ENCODE measurements at regions not wholly inside any gene's neighbourhood (a gene's known extent, or its start where the extent isn't known, plus 50 kb on each side); places are given as distances from the start of the nearest gene placed in this dataset.

GRCh38 chr7:121521711-121522400 is 125.7 kb upstream of the FAM3C start:
- no peak for DNase-seq (ENCODE audit: low spot score)
- no peak for TF ChIP-seq CTCF (IDR thresholded peaks at IDR 0.05; ENCODE audit: extremely low read depth, missing control alignments)

DNA sequence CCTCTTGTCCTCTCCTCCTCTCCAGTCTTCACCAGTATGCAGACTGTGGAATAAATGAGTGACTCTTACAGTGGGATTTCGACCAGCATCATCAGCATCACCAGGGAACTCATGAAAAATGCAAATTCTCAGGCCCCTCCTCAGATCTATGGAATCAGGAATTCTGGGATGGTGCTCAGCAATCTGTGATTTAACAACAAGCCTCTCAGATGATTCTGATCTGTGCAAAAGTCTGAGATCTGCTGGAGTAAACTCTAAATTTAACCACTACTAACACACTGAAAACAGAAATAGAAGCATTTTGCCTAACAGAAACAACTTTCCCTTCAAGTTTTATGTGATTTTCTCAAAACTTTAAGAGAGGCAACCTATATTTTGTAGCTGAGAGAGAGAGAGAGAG is 124.8 kb upstream of the FAM3C start:
- TF ChIP-seq CTCF (IDR thresholded peaks at IDR 0.05; ENCODE audit: extremely low read depth, missing control alignments): no peak
- no peak for DNase-seq (ENCODE audit: low spot score)

DNA sequence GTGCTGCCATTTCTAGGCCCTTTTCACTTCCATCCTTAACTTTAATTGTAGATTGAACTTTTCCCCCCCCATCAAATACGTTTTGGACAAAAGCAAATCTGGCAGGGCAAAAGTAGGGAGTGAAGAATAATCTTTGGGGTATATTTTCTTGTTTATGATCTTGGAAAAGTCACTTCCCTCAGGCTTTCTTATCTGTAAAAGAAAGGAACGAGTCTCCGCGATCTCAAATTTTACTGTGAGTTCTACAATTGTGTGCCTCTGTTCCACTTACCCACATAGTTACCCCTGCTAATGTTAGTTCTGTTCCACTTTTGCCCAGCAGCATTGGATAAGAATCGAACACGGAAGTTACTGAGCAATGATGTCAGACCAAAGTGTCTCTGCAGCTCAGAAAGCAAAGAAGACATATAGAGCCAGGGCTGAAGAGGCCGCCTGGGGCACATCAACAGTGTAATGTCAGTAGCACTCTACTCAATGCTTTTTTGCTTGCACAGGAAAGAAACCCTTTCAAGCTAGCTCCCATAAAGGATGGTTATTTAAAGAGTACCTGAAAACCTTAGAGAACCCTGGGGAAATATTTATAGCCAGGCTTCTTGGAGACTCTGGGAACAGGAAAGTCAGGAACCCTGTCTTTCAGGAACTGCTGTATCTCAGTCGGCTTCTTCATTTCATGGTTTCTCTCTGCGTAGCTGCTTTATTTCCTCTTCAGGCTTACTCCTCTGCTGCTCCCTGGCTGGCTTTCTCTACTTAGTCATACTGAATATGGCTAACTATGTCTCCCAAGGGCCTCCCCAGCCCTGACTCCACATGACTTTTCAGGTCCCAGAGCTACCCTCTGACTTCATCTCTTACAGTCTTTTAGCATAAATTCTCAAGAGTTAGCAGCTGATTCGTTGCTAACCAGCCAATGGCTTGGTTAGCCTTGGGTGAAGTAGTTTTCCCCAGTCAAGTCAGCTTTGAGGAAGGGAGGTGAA is 123.7 kb upstream of the FAM3C start:
- DNase-seq (ENCODE audit: low spot score): no peak
- TF ChIP-seq CTCF (IDR thresholded peaks at IDR 0.05; ENCODE audit: extremely low read depth, missing control alignments): no peak

DNA sequence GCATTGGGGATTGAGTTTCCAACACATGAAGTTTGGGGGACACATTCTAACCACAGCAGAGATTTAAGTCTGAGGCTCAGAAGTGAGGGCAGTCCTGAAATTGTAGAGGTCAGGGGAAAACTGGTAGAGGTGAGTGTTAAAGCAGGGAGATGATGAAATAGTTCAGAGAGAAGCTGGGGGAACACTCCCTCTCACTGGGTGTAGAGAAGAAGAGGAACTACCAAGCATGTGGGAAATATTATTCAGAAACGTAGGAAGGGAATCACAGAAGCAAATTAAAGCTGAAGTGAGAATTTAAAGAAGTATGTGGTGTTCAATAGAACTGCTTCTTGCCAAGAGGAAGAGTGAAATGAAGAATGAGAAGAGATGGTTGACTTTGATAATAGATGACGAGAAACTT is 121.5 kb upstream of the FAM3C start:
- TF ChIP-seq CTCF (IDR thresholded peaks at IDR 0.05; ENCODE audit: extremely low read depth, missing control alignments): no peak
- DNase-seq (ENCODE audit: low spot score): no peak

DNA sequence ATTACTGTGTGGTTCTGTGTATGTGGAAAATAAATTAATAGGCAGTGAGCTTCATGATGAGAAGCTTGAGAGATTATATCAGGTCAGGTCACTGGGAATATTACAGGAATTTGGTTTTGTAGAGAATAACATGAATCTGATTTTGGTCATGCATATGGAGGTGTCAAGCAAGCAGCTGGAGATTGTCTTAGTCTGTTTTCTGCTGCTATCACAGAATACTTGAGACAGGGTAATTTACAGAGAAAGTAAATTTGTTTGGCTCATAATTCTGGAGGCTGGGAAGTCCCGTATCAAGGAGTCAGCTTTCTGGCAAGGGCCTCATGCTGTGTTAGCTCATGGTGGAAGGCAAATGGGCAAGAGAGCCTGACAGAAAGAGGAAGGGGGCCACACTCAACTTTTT is 120.7 kb upstream of the FAM3C start:
- TF ChIP-seq CTCF (IDR thresholded peaks at IDR 0.05; ENCODE audit: extremely low read depth, missing control alignments): no peak
- no peak for DNase-seq (ENCODE audit: low spot score)

- no peak for DNase-seq (ENCODE audit: low spot score)
- TF ChIP-seq CTCF (IDR thresholded peaks at IDR 0.05; ENCODE audit: extremely low read depth, missing control alignments): no peak
Measured at GRCh38 chr7:121515630-121516401, 119.7 kb upstream of the FAM3C start.

All from GM20000 (cell line).